ENCODE measurements at regions not wholly inside any gene's neighbourhood (a gene's known extent, or its start where the extent isn't known, plus 50 kb on each side); places are given as distances from the start of the nearest gene placed in this dataset.
"Not testable (repeated sequence)": the region's sequence is repeated elsewhere in the genome, so short reads cannot be mapped to it uniquely, and the experiment has no call there.

DNA sequence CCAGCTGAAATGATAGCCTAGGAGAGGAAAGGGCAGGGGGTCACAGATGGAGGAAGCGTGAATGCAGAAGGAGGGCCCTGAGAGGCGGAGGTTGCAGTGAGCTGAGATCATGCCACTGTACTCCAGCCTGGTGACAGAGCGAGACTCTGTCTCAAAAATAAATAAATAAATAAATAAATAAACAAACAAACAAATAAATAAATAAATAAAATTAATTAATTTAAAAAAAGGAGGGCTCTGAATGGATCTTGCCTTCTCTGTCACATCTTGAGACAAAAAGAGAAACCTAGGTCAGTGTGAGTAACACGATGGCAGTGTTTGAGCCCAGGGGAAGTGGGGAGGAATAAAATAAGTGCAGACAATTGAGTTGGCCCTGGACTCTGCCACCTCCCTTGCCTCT lies 182.3 kb upstream of the DAAM1 start:
- not testable (repeated sequence) for DNase-seq

DNA sequence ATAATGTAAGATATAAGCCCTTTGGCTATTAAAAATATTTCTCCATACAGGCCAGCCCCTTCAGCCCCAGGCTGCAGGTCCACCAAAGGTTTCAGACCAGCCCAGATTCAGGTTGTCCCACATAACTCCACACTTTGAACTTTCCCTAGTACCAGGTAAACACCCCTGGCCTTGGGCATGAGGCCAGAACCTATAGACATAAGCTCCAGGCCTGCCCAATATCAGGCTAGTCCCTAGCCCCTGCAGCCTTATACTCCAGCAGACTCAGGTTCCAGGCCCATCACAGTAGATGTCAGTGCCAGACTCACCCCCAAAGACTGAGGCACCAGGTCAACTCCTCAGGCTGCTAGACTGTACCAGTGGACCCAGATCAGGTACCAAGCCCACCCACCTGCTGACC lies 178.5 kb upstream of the DAAM1 start:
- no peak for DNase-seq

DNA sequence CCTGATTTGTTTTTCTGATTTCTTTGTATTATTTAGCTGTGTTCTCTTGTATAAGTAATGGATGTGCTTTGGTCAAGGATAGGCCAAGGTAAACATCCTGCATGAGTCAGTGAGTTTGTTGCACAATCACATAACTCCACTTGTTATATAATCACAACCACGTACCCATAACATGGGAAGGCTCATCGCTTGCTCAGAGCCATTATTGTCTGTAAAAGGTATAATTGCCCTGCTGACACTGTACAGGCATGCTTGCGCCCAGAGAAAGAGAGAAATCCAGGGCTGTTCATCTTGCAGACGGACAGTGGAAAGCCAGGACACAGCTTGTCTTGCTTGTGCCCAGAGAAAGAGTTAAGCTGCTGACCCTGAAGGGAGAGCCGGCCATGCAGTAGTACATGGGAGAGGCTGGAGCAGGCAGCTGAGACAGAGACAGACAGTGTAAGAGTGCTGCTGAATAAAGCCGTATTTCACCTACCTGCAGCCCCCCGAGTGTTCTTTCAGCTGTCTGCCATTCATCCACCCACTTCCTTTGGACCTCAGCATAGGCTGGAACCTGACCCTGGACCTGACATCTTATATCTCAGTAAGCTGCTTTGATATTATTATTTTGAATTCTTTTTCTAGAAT lies 174.7 kb upstream of the DAAM1 start:
- no peak for DNase-seq

DNA sequence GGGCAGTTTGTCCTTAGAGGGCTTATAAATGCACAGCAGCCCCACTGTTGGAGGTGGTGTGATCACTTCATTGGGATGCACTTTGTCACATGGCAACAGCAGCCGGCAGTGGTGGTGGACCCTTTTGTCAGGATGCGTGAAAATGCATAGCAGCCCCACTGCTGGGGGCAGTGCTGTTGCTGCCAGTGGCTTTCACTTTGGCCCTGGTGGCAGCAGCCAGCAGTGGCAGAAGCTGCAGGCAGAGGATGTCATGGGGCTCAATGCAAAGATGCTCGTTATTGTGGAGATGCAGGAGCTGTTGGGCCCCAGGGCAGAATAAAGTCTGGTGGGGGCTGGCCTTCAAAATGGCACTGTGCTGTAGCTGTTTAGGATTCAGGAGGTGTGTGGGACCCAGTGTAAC lies 173.0 kb upstream of the DAAM1 start:
- DNase-seq: no peak

DNA sequence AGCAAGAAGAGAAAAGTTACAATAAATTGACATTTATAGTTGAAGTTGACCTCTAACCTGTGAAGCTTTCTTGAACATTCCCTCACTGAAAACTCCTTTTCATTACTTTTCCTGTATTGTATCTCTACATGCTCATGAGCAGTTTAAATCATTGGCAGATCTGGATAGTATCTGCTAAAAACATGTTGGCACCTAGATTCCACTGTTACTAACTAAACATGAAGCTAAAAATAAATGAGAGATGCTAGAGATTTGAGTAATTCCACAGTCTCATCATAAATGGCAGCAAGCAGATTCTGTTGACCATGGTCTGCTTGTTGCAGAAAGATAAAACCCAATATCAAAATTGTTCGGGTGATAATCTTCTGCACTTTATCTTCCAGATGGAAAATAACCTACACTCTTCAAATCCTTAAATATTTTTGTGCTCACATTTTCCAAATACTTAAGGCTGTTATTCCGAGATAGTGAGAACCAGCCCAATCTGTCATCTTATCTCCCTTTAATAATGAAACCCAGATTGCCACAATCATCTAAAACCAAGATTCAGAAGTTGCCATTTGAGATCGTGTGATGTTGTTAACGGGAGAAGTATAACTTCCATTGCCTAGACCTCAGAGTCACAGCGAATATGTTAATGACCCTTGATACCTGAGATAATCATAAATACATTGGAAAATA lies 171.0 kb upstream of the DAAM1 start:
- no peak for DNase-seq

DNA sequence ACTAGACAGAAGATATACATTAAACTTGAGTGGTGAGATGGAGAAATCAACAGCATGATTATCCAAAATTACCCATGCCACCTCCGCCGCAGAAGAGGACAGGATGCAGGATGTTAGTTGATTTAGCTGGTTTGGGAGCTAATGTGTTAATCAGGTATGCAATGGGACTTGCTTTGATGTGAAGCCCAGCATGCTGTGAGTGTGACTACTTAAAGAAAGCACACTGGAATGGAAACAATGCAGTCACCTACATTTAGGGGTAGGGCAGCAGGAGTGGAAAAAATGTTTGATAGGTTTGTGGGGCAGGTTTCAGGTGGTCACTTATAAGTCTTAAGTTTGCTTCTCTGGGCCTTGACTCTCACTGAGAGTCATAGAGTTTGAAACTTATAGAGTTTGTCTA lies 170.0 kb upstream of the DAAM1 start:
- DNase-seq: no peak

DNA sequence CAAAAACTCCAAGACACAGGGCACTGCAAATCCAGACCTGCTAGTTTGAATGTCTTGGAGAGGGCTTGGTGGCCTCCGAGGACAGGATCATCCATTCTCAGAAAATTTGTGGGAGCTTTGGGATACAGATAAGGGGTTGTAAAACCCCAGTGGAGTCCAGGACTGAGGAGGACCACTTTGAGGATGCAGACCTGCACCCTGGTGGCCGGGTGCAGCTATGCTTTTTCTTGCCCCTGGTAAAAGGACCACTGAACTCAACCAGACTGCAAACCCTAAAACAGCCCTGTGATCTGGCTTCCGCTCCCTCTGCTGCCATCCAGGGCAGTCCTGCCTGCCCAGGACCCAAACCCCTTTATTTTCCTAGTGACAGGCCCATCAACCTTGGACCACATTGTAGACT lies 169.5 kb upstream of the DAAM1 start:
- DNase-seq: no peak

DNA sequence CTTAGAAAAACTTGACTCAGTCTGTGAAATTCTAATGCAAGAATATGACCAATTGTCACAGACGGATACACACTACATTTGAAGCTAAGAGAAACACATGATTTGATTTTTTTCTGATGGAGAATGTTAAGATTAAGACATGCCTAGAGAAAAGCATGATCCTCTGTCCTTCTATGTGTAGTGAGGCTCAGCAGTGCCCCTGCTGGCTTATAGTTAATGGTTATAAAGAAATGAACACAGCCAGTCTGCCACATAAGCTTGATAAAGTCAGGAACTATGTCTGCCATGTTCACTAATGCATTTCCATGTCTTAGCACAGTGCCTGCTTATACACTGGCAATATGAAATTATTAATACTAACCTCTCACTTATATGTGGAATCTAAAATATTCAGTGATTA lies 168.1 kb upstream of the DAAM1 start:
- no peak for DNase-seq

DNA sequence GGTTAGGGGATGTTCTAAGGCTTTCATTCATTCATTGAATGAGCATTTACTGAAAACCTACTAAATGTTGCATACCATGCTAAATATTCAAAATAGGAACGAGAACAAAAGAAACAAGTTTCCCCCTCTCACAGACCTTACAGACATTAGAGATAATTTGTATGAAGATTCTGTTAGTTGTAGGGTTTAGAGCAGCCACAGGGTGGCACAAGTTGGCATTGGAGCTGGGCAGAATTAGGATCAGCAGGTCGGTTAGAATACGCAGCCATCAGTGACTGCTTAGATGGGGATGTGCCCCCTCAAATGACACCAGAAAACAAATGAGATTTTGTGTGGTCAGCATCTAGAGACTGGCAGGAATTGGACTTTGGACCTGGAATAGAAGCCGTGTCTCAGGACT lies 166.3 kb upstream of the DAAM1 start:
- no peak for DNase-seq

DNA sequence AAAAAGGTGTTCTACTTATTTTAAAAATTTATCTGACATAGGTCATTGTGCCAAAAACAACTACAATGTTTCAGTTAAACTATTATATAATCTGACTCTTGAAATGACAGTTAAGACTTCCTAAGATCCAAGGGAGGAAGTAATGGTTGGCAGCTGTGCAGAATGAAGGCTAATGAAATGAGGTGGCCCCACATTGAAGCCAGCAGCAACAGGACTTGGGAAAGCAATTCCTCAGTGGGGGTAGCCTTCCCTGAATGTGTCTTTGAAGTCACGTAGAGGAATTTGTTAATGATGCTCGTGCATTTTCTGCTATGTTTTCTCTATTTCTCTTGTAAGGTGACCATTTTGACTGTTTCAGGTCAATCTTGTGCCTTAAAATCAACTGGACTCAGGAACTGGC lies 162.4 kb upstream of the DAAM1 start:
- no peak for DNase-seq

DNA sequence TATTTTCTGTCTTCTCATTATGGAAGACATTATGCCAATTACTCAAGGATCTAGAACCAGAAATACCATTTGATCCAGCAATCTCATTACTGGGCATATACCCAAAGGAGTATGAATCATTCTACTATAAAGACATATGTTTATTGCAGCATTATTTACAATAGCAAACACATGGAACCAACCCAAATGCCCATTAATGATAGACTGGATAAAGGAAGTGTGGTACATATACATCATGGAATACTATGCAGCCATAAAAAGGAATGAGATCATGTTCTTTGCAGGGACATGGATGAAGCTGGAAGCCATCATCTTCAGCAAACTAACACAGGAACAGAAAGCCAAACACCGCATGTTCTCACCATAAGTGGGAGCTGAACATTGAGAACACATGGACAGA lies 161.8 kb upstream of the DAAM1 start:
- DNase-seq: not testable (repeated sequence)

DNA sequence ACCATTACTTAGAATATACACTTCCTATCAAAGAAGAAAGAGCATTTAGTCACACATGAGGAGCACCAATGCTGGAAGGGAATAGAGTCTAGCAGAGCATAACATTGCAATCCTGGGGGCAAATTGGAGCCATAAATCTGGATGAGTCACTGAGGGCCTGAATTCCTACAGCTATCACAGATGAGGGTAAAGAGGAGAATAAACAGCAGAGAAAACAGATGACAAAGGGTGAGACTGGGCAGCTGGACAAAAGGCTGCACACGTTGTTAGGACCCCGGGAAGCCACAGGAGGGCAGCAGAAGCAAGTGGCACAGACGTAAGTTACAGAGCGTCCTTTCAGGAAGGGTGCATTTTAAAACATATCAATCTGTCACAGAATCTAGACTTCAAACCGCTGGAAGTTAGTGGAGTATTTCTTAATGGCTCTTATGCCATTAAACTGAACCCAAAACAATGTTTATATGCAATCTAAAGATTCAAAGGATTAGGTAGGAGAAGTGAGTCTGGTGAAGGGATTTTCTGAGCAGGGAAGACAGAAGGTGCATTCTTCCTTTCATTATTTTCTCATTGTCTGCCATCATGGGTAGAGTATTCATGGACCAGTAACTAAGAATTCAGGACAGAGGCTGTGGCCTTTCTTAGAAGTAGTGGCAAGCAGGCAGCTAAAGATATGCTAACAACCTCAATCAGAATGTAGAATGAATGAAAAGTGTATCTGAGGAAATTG lies 159.8 kb upstream of the DAAM1 start:
- DNase-seq: peak; percentile 52

DNA sequence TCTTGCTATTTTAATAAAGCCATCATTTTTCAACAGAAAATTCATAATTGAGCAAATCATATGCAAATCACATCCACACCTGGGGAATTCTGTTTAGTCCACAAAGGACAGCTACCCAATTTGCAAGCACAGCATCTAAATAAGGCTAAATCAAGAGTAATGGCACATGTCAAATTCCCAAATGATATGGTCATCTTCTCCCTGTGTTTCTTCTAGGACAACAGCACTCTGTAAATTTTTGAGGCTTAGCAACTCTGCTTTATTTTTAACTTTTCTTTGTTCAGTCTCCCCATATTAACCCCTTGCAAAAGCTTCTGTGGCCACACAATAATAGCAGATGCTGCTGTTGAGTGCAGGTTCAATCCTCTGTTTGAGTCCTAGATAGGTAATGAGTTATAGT lies 155.6 kb upstream of the DAAM1 start:
- no peak for DNase-seq

DNA sequence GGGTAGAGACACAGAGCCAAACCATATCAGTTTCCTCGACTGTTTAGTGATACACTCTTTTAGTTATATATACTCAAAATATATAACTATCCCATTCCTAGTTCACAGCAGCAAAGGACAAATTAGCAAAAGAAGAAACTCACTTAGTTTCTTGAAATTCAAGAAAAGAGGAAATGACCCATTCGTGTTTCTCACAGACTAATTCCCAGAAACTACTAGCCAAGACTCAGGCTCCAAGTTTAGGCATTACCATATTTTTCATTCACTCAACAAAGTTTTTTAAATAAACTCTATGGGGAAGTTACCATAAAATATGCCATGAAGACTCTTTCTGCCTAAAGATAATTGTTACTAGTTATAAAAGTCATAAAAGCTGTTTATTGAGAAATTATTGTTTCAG lies 152.3 kb upstream of the DAAM1 start:
- no peak for DNase-seq

DNA sequence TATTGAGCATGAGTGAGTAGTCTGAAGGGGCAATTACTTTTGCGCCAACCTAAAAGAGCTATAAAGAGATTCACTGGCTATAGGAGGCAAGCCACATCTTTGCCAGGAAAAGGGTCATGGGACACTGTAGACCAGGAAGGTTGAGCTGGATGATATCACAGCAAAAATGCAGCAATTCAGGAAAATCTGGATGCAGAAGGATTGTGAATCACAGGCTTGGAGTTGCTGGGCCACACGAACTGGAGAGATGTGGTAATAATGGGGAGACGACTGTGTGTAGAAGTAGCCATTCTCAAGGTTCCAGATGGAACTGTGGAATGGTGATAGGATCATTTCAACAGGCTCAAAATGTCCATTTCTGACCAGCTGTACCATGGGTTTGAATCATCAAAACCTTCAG lies 151.4 kb upstream of the DAAM1 start:
- DNase-seq: no peak

DNA sequence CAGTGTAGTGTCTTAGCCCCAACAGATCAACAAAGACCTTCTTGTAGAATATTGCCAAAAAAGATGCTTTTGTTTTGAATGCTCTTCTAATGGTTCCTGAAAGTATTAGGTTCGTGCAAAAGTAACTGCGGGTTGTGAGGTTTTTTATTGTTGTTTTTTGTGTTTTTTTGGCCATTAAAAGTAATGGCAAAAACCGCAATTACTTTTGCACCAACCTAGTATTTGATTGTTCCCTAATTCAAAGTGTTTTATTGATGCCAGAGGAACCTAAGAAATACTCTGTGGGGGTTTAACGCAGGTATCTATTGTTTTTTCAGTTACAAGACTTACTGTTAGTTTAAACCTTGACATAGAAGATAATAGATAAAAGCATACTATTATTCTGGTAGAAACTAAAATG lies 150.8 kb upstream of the DAAM1 start:
- no peak for DNase-seq

DNA sequence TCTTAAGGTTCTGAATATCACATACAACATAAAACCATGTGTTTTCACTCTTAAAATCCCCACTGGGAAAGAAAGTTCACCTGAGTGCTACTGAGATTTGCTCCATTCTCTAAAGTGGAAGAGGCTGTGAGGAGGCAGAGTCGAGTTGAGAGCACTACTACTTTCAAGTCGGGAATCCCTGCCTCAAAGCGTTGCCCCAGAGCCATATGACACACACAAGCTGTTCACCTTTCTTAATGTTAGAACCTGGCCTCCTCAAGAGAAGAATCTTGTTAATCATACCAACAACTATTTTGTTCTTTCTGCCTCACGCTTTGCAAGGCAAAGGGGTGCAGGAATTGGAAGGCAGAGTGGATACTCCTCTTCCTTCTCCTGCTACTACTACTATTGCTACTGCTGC lies 149.7 kb upstream of the DAAM1 start:
- DNase-seq: no peak

DNA sequence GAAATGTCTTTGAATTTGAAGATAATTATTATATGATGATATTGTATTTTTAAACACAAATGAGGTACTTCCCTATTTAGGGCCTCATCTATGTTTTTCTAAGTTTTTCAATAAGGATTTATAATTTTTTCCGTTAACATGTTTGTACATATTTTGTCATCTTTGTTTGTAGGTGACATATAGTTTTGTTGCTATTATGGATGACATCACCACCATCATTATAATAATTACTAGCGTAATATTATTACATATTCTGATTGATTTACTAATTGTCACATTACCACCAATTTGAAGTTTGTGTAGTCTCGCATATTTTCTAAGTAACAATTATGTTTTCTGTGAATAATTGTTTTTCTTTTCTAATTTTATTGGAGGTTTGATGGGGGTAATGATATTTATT lies 147.2 kb upstream of the DAAM1 start:
- no peak for DNase-seq

DNA sequence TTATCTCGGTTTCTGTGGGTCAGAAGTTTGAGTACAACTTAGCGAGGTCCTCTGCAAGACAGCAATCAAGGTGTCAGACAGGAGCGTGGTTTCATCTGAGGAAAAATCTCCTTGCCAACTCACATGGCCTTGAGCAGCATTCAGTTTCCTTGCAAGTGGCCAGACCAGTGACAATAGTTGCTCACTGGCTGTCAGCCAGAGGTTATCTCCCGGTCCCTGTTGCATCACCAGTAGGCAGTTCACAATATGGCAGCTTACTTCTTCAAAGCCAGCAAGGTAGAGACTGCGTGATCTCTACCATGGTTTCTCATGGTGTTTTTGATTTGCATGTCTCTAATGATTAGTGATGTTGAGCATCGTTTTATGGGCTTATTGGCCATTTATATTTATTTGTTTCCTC lies 143.8 kb upstream of the DAAM1 start:
- no peak for DNase-seq

DNA sequence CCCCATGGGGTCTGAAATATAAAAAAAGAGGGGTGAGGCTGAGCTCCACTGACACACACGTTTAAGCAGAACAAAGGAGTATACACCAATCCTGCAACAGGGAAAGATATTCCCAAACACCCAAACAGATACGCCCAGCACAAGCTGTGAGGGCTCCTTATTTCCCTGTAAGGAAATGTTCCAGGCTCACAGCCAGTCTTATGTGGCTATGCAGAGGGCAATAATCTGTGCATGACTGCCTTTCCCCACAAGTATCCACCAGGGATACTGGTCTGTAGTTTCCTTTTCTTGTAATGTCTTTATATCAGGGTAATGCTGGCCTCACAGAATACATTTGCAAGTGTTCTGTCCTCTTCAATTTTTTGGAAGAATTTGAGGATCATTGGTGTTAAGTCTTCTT lies 141.7 kb upstream of the DAAM1 start:
- no peak for DNase-seq

DNA sequence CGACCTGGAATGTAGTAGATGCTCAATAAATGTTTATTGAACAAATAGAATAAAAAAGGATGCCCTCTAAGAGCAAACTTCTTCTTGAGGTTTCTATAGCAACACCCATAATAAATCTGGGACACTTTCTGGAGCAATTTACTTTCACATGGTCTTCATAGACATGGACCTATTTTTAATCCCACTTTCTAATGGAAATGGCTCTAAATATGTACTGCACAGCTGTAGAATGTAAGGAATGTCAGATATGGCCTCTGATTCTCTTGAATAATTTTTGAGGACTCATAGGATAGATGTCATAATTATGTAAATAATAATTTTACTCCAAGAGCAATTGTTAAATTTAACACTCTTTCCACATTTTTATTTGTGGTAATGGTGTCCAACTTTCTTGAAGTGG lies 133.5 kb upstream of the DAAM1 start:
- no peak for DNase-seq

DNA sequence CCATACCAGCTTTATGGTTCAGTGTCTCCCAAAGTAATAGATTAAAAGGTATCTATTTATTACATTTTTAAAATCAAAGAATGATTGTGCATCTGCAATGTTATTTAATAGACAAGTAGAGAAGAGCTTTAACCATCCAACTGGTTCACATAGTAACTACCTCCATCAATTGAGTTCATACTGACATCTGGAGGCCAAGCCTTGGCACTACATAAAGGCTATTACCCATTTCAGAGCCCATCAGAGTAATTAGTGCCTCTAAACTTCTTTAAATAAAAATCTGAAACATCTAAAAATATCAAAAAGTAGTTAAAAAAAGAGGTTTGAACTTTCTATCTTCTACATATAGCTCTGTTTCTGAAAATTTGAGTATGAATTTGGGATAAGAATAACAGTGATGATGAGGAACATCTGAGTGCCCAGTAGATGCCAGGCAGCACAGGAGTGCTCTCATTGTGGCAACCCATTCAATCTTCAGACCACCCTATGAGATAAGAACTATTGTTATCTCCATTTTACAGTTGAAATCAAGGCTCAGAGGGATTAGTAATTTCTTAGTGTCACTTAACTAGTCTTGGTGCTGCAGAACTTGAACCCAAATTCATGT lies 132.9 kb upstream of the DAAM1 start:
- peak; percentile 60 for DNase-seq

DNA sequence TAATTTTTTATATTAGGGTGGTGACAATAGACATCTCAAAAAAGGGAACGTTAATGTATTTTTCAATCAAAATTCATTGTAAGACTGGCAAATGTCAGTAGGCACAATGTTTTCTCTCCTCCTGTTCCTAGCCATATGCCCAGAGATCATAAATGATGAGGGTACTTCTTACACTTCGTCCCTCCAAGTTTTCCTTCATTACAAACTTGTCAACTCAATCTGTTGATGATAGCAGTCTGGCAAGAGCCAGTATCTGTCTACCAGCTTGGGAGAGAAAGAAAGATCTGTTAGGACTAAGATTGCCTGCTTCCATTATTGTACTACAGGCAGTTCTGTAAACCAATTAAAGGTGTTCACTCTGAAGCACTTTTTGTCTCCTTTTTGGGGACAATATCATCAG lies 130.9 kb upstream of the DAAM1 start:
- no peak for DNase-seq

DNA sequence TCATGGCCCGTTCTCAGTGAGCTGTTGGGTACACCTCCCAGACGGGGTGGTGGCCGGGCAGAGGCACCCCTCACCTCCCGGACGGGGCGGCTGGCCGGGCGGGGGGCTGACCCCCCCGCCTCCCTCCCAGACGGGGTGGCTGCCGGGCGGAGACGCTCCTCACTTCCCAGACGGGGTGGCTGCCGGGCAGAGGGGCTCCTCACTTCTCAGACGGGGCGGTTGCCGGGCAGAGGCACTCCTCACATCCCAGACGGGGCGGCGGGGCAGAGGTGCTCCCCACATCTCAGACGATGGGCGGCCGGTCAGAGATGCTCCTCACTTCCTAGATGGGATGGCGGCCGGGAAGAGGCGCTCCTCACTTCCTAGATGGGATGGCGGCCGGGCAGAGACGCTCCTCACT lies 129.7 kb upstream of the DAAM1 start:
- DNase-seq: not testable (repeated sequence)
